NCI-H2196 treated with DMSO at 0.1 percent for 48 hours (cell line): ENCODE measurements at regions not wholly inside any gene's neighbourhood (a gene's known extent, or its start where the extent isn't known, plus 50 kb on each side); places are given as distances from the start of the nearest gene placed in this dataset.
"Not testable (repeated sequence)": the region's sequence is repeated elsewhere in the genome, so short reads cannot be mapped to it uniquely, and the experiment has no call there.

Experiments used
- DNase-seq: peaks from one replicate; lab custom pipeline; 2025; ENCODE audit not compliant: unreplicated experiment; lab: John Stamatoyannopoulos, UW

DNA sequence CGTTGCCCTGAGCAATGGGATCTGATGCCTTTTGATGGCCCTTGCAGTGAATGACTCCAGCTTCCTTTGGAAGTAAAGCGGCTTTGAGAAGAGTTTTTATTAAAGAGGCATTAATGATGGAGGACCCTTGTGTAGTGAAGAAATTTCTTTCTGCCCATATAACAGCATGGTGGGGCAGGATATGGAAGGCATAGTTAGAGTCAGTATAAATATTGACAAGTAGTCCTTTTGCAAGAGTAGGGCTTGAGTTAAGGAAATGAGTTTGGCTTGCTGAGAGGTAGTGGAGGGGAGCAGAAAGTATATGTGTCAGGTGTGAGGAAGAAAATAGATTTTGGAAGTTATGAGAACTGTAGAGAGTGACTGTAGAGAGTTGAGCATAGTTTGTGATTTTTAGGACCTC, 254.1 kb upstream of the DIO3 start:
- not testable (repeated sequence) for DNase-seq

DNA sequence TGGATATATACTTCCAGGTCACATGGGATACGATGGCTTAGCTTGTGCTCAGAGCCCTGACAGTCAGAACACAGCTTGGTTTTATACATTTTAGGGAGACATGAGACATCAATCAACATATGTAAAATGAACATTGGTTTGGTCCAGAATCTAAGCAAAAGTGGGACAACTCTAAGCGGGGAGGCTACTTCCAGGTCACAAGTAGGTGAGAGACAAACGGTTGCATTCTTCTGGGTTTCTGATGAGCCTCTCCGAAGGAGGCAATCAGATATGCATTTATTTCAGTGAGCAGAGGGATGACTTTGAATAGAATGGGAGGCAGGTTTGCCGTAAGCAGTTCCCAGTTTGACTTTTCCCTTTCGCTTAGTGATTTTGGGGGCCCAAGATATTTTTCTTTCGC, 250.1 kb upstream of the DIO3 start:
- not testable (repeated sequence) for DNase-seq

DNA sequence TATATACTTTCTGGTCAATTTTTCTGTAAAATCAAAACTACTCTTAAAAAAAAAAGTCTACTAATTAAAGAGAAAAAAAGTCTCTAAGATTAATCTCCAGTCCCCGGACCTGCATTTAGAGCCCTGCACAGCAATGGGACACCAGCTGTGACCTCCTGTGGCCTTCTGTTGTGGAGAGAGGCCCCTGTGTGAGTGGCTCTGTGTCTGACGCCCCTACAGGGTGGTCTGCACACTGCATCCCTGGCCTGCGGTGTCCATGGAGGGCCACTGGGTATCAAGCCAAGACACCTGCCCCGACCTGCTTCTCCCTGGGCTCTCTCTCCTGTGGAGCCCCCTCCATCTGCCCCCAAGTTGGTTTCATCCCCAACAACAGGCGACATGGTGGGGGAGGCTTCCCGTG, 248.0 kb upstream of the DIO3 start:
- DNase-seq = no peak

DNA sequence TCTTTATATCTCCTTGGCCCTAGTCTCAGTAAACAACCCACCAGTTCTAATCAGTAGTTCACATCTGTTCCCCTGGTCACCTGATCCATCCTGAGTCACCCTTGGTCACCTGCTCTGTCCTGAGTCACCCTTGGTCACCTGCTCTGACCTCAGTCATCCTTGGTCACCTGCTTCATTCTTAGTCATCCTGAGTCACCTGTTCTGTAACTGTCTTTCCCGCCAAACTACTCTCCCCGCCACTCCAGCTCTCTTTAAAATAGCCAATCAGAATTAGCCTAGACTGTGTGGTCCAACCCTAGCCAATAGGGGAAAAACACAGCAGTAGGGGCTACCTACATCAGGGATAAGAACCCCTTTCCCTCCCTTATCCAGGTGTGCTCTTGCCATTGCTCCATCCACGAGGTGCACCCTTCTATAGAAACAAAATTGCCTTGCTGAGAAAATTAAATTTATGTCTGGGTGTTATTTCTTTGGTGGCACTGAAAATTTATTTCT, 245.4 kb upstream of the DIO3 start:
- no peak for DNase-seq

DNA sequence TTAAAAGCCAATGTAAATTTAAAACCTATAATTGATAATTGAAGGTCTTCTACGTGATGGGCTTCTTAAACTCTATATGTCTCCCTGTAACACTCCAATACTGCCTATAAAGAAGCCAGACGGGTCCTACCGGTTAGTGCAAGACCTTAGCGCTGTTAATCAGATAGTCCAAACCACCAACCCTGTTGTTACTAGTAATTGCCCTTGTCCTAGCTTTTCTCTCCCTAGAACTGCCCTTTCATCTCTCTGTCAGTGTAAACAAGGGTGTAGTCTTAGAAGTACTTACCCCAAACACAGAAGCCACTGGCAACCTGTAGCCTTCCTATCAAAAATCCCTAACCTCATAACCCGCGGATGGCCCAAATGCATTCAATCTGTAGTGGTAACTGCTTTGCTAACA, 243.0 kb upstream of the DIO3 start:
- no peak for DNase-seq

DNA sequence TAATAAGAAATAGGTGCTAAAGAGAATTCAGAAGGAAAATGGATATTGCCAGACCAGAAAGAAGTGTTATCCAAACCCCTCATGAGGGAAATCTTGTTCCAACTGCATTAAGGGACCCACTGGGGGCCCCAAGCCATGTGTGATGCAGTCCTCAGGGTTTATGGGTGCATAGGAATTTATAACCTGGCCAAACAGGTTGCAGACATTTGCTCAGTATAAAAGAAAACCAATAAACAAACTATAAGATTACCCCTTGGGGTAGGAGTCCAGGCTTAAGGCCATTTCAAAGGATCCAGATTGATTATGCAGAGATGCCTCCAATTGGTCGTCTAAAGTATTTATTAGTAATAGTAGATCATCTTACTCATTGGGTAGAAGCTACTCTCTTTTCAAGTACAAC, 240.9 kb upstream of the DIO3 start:
- DNase-seq = no peak

DNA sequence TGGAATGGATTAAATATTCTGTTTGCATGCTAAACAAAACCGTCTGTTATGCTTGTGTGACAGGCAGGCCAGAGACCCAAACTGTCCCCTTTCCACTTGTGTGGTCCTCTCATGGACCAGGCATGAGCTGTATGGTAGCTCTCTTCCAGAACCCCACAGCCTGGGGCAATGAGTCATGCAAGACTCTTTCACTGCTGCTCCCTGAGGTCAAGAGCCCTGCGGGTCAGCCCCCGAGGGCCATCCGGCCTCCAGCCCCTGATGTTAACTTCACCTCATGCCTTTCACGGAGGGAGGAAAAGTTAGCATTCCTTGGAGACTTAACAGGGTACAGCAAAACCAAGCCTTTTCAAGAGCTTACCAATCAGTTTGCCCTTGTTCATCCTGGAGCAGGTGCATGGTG, 239.1 kb upstream of the DIO3 start:
- no peak for DNase-seq

DNA sequence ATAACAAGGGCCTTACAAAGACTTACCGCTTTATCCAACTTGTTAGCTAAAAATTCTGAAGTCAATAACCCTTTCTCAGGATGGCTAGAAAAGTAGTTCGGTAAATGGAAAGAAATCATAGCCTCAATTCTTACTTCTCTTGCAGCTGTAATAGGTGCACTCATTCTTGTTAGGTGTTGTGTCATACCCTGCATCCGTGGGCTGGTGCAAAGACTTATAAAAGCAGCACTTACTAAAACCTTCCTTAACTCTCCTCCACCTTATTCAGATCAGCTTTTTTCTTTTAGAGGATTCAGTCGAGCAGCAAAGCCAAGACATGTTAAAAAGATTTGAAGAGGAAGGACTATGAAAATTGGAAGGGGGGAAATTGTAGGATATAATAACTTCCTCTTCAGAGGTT, 238.2 kb upstream of the DIO3 start:
- DNase-seq = no peak

DNA sequence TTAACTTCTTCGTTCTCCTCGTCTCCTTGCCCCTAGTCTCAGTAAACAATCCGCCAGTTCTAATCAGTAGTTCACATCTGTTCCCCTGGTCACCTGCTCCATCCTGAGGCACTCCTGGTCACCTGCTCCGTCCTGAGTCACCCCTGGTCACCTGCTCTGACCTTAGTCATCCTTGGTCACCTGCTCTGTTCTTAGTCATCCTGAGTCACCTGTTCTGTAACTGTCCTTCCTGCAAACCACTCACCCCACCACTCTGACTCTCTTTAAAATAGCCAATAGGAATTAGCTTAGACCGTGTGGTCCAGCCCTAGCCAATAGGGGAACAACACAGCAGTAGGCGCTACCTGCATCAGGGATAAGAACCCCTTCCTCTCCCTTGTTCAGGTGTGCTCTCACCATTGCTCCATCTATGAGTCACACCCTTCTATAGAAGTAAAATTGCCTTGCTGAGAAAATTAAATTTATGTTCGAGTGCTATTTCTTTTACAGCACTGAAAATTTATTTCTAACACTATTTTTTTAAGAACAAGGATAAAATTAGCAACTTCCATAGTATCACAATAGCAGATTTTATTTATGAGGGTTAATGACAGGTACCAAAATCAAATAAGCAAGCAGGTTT, 237.6 kb upstream of the DIO3 start:
- DNase-seq = not testable (repeated sequence)

DNA sequence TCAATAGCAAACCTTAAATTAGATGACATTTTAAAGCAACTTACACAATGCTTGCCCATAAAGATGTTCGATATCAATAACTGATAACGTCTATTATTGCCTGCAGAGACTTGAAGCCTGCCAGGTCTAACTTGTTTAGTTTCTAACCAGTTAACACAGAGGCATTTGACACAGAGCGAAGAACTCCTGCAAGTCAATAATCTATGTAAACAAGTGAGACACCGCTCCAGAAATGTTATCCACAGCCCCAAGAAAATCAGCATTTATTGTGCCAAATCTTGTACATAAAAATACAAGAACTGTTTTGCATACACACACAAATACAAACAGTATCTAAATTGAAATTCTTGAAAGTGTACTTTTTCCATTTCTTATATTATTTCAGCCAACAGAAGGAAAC, 236.0 kb upstream of the DIO3 start:
- DNase-seq = no peak

DNA sequence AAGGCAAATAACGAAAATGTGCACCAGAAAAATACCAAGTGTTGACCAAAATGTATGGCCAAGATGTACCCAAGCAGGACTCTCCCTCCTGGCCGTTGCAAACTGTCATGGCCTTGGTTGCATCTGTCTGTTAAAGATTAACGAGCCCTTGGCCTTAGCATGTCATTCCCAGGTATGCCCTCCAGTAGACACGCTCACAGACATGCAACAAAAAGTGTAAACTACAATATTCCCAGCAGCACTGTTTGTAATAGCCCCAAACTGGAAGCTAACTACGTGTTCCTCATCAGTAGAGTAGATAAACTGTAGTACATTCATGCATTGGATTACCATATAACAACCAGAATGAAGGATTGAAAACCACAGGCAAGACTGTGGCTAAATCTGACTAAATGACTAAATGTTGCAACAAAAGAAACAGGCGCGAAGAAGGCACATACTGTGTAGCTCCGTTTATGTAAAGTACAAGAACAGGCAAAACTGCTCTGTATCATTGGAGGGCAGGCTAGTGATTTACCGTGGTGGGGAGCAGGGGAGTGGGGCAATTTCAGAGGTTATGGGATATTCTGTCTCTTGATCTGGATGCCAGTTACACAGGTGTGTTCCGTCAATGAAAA, 232.8 kb upstream of the DIO3 start:
- no peak for DNase-seq

DNA sequence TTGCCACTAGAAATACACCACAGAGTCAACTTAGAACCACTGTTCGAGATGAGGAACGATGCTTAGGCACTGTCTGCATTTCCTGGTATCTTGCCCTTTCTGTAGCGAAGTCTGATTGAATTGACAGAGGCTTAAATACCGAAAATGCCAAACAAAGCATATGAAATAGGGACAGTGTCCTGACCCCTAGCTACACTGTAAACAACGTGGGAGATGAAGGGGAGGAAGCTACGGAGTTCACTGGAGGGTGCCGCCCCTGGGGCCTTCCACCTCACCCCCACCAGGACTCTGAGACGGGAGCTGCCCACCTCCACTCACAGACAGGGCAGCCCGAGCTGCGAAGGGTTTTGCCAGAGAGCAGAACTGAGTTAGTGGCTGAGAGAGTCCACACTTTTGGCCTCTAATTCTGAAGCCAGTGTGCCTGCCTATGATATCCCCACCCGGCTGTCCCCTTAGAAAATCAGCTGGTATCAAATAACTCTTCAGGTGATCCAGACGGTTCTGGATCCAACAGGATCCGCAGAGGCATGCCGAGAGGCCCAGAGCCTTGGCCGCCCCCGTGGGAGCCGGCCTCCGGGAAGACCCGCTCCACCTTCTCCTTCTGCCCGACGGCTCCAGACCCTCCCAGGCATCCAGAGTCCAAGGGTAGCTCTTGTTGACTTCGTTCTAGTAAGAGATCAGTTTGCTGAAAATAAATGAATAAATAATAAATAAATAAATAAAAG, 230.7 kb upstream of the DIO3 start:
- no peak for DNase-seq

DNA sequence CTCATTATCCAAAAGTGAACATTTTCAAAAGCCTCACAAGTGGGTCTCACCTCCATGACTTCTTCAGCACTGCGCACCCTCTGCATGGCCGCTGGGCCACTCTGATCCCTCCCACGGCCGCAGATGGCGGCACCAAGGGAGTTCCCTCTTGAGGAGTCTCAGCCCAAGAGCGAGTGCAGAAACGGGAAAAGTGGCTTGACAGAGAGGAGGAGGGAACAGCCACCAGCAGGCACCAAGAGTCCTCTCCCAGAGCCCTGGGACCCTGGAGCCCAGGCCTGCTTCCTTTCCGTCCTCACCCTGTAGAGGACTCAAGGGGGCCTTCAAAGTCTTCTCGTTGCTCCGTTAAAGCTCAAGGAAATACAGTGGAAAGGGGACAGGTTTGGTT, 230.2 kb upstream of the DIO3 start:
- no peak for DNase-seq

DNA sequence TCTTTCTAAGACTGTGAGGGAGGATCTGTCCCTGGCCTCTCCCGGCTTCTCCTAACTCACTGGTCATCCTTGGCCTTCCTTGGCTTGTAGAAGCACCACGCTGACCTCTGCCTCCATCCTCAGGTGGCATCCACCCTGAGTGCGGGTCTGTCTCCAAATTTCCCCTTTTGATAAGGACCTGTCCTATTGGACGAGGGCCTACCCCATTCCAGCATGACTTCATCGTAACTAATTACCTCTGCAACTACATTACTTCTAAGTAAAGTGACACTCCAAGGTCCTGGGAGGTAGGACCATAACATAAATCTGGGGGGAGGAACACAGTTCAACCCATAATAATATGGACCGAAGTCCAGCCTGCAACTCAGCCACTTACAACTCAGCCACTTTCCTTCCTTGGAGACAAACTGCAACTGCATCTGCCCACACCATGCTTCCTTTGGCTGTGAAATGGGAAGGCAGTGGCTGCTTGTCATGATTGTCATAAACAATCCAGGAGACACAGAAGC, 229.6 kb upstream of the DIO3 start:
- no peak for DNase-seq

DNA sequence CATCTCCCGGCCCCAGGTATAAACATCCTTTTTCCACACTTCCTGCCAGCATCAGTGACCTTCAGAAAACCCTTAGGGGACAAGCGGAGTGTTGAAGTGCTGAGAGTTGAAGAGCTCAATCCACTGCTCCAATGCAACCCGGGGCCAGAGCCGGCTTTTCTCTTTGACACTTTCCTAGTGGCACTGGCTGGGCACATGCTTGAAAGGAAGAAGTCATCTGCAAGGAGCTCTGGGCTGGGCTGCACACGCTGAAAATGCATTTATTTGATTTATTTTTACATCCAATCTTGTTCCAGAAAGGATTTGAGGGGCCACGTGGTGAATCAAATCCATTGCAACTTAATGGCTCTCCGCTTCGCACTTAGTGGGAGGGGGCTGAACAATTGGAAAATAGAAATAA, 229.0 kb upstream of the DIO3 start:
- DNase-seq = no peak

DNA sequence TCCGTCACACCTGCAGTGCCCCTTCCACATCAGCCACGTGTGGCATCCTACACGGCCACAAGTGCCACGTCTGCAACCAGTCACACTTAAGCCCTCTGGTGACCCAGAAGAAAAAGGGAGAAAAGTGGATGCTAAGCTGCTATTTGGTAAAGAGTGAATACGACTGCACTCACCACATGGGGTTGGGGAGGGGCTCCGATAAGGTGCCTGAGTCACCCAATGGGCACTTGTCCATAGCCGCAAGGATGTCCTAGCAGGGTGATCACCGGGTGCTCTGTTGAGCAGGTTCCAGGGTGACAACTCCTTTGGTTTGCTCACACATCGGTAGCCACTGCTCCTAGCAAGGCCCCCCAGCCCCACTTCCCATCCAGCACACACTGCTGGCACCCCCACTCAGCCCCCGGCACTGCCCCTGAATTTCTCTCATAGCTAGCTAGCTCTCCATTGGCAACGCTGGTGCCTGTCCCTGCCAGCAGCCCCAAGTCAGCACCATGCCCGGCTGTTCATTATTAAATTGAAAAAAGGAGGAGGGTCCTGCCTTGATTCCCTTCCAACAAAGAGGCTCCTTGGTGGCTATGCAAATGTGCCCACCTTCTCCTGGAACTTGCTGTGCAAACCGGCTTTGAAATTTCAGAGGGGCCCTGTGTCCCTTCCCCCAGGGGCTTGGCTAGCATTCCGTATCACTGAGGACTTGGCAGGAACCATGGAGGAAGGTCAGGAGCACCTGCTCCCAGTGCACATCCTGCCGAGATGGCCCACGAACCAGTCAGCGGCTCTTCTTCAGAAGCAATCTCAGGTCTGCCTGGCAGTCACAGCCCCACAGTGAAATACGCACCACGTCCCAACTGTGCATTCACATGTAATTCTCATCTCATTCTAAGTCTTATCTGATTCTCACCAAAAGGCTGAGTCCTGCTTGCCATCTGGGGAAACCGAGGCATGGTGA, 227.7 kb upstream of the DIO3 start:
- no peak for DNase-seq

DNA sequence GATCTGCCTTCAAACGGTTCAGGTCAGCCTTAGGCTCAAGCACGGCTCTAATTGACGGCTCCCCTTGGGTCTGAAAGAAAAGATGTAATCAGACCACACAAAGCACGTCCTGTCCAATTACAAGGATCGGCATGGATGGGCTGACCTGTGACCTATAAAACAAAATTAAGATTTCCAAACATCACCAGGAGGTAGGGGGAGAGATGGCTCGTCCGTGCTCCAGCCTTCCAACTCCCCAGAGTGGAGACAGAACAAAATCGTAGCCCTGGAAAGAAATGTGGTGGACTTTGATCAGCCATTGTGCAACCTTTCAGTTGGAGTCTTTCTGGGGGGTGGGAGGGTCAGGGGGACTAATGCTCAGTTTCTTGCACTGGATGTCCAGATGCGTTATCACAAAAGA, 226.6 kb upstream of the DIO3 start:
- DNase-seq = no peak

DNA sequence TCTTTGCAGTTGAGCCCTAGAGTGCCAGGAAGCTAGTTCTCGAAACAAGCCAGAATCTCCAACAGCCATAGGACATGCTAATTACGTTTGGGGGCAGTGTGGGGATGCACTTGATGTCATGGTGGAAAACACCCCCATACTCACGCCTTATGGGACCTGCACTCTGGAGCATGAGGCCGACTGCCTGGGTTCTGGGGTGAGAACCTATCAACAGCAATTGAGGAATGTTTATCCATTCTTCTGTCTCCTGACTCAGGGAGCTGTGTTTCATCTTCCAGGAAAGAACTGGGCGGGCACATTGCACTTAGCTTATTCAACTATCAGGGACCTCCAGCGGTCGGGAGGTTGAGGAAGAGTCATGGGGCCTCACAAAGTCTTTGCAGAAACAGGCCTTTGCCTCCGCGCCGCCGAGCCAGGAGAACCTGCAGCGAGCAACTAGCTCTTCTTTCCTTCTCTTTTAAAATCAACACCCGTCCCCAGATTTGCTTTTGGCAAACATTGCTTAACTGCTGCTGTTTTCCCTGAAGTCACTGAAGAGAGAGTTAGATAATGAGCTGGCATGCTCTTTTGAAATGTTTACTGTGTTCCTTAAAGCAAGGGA, 226.1 kb upstream of the DIO3 start:
- DNase-seq = no peak

DNA sequence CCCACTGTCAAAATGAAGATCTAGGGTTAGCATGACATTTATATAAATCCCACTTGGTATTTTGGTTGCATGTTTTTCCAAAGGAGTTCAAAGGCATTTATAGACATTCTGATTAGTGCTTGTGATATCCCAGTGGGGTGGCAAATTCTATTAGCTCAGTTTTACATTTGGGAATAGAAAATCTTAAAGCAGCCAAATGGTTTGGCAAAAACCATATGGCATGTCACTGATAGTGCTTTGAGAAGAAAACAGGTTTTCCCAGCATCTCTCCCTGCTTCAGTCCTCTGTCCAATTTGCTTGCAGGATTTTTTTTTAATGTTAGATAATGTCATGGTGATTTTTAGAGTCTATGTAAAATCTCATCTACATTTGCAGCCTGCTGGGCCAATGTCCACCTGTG, 225.1 kb upstream of the DIO3 start:
- DNase-seq = no peak

DNA sequence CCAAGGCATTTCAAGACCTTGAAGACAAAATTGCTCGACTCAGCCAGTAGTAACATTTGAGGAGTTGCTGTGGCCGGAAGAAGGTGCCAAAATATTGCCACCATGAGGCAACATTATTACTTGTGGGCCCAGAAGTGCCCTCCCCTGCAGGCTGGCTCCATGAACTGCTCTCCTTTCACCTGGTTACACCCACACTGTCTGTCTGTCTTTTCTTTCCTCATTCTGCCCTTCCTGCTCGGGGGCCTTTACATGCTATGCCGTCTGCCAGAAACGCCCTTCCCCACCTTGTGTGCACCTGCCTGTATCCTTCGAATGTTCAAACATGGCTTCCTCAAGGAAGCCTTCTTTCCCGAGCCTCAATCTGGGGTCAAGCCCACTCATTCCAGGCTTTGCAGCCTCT, 224.2 kb upstream of the DIO3 start:
- no peak for DNase-seq

DNA sequence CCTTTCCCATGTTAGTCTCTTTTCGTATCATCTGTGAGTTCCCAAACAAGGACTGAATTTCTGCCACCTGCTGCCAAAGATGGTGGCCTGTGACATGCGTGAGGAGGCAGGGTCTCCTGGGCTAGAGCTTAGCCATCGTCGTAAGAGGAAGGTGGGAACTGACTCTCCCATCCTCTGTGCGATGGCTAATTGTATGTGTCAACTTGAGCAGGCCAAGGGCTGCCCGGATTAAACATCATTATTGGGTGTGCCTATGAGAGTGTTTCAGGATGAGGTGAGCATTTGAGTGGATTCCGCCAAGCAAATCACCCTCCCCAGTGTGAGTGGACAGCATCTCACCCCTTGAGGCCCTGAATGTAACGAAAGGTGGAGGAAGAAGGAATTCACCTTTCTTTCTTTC, 220.7 kb upstream of the DIO3 start:
- no peak for DNase-seq
